HG03378 (cell line): ENCODE measurements at regions not wholly inside any gene's neighbourhood (a gene's known extent, or its start where the extent isn't known, plus 50 kb on each side); places are given as distances from the start of the nearest gene placed in this dataset.

Experiments used
- ATAC-seq: cut with Tn5 transposase; IDR thresholded peaks from one replicate; pipeline ENCODE4 v1.9.1; 2021; ENCODE audit warnings: mild to moderate bottlenecking, moderate library complexity; ENCODE audit not compliant: unreplicated experiment

GRCh38 chr12:13451776-13452175 is 255.2 kb downstream of the EMP1 start:
- no peak for ATAC-seq

- no peak for ATAC-seq
These were observed 253.9 kb downstream of the EMP1 start for GRCh38 chr12:13450231-13451080.

GRCh38 chr12:13444076-13444475 is 247.6 kb downstream of the EMP1 start:
- ATAC-seq: no peak

- no peak for ATAC-seq
These were observed 247.0 kb downstream of the EMP1 start for GRCh38 chr12:13443498-13443897.

- no peak for ATAC-seq
These were observed 246.5 kb downstream of the EMP1 start for GRCh38 chr12:13443028-13443427.

GRCh38 chr12:13442457-13442856 is 245.9 kb downstream of the EMP1 start:
- ATAC-seq: no peak

GRCh38 chr12:13440844-13441243 is 244.3 kb downstream of the EMP1 start:
- ATAC-seq: no peak

- ATAC-seq: no peak
These were observed 241.0 kb downstream of the EMP1 start for GRCh38 chr12:13437541-13437940.

GRCh38 chr12:13436696-13437391 is 240.3 kb downstream of the EMP1 start:
- ATAC-seq: no peak

- ATAC-seq: no peak
These were observed 239.7 kb downstream of the EMP1 start for GRCh38 chr12:13436182-13436581.

GRCh38 chr12:13435235-13435933 is 238.9 kb downstream of the EMP1 start:
- no peak for ATAC-seq

- no peak for ATAC-seq
These were observed 237.2 kb downstream of the EMP1 start for GRCh38 chr12:13433768-13434167.

GRCh38 chr12:13431041-13431440 is 234.5 kb downstream of the EMP1 start:
- ATAC-seq: no peak

- ATAC-seq: no peak
These were observed 232.2 kb downstream of the EMP1 start for GRCh38 chr12:13428538-13429265.

GRCh38 chr12:13425766-13426165 is 229.2 kb downstream of the EMP1 start:
- no peak for ATAC-seq

- ATAC-seq: no peak
These were observed 225.8 kb downstream of the EMP1 start for GRCh38 chr12:13422291-13422690.

GRCh38 chr12:13417516-13417915 is 221.0 kb downstream of the EMP1 start:
- ATAC-seq: no peak

- no peak for ATAC-seq
These were observed 214.8 kb downstream of the EMP1 start for GRCh38 chr12:13411287-13411686.

GRCh38 chr12:13405961-13406703 is 209.6 kb downstream of the EMP1 start:
- no peak for ATAC-seq
